Kidney (tissue), 13 donors: ENCODE measurements at regions not wholly inside any gene's neighbourhood (a gene's known extent, or its start where the extent isn't known, plus 50 kb on each side); places are given as distances from the start of the nearest gene placed in this dataset.

Experiments used
- DNase-seq, 5 donors: peaks; one replicate each; pipeline ENCODE4 v3.0.0-alpha.2; 2013 to 2020
- FAIRE-seq: peaks from 2 replicates; lab custom pipeline; 2012; peaks lifted over from hg19 to GRCh38; lab: Jason Lieb, UNC
- H3K27ac ChIP-seq, 2 donors: one replicate each; pipeline ENCODE4 v1.7.0; 2013; ENCODE audit warnings: low read depth in 2 of 2, low read length in 2 of 2, inconsistent platforms in 1 of 2
- H3K27me3 ChIP-seq: one replicate; pipeline ENCODE4 v1.7.1; 2013; ENCODE audit warnings: low read length, inconsistent platforms; ENCODE audit not compliant: control insufficient read depth, insufficient read depth
- H3K36me3 ChIP-seq, 3 donors: one replicate each; pipeline versions ENCODE4 v1.7.0 to v1.7.1; 2013; ENCODE audit warnings: low read length in 3 of 3, control low read depth in 1 of 3, inconsistent platforms in 1 of 3; ENCODE audit not compliant: insufficient read depth in 3 of 3, control insufficient read depth in 2 of 3
- H3K4me1 ChIP-seq, 3 donors: one replicate each; pipeline versions ENCODE4 v1.7.0 to v1.7.1; 2013; ENCODE audit warnings: low read length in 3 of 3, inconsistent platforms in 1 of 3, low read depth in 1 of 3; ENCODE audit not compliant: control insufficient read depth in 2 of 3, insufficient read depth in 2 of 3
- H3K4me3 ChIP-seq, 3 donors: one replicate each; pipeline versions ENCODE4 v1.7.0 to v1.8.1; 2013; ENCODE audit warnings: low read length in 3 of 3, control low read depth in 1 of 3, inconsistent platforms in 1 of 3
- H3K9ac ChIP-seq, 3 donors: one replicate each; pipeline versions ENCODE4 v1.7.0 to v1.7.1; 2013; ENCODE audit warnings: low read length in 3 of 3, control low read depth in 1 of 3, inconsistent platforms in 1 of 3
- H3K9me3 ChIP-seq, 3 donors: one replicate each; pipeline versions ENCODE4 v1.7.0 to v1.7.1; 2013; ENCODE audit warnings: low read length in 3 of 3, control low read depth in 1 of 3, inconsistent platforms in 1 of 3; ENCODE audit not compliant: control insufficient read depth in 2 of 3, insufficient read depth in 1 of 3
- CTCF ChIP-seq: IDR thresholded peaks from 3 replicates; pipeline ENCODE4 v1.5.1; 2012; ENCODE audit warnings: mild to moderate bottlenecking, moderate library complexity, borderline replicate concordance; ENCODE audit not compliant: insufficient read depth; ENCODE audit errors: extremely low read depth
- intact Hi-C: fragments of 100-400 bp; cut with DNase I; formaldehyde crosslinking; loops from one replicate; pipeline ENCODE4 v1.11.1; 2022
- donor health status: control.
- donor health status: control.
- donor health status: control.
- donor health status: control.
- donor health status: control.
- donor health status: DM: yes; HTN: yes; CAD: no.
- donor health status: Normal renal cell carcinoma (clear cell type).

- intact Hi-C loops: no loop called here
- Histone ChIP-seq H3K4me1 (peaks cover 0 to 3% (median 0%) of the 10 kb centered on the region in 3 donors), H3K4me3 (no peak overlapping the region), H3K27ac (no peak overlapping the region), H3K27me3 (no peaks in the 10 kb centered on the region), H3K9ac (no peak overlapping the region), H3K36me3 (no peaks in the 10 kb centered on the region), H3K9me3 (no peaks in the 10 kb centered on the region)
- TF ChIP-seq CTCF: no peak
- DNase-seq (no peak), FAIRE-seq (no peak)
Measured at GRCh38 chr20:10848810-10849370, 175.1 kb upstream of the JAG1 start.

DNA sequence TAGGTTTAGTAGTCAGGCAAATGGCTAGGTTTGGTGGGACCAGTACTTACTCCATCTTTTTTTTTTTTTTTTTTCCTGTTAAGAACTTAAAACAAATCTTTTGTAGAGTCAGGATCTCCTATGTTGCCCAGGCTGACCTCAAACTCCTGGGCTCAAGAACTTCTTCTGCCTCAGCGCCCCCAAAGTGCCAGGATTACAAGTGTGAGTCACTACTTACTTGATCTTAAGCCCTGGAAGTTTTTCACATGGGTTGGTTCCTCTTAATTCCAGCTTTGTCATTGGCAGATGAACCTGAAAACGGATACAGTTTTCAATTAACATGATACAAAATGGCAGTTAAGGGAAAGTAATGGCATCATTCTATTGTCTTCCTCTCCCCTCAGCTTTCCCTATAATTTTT lies 179.4 kb upstream of the JAG1 start:
- Histone ChIP-seq H3K27me3 (no peaks in the 10 kb centered on the region), H3K27ac (no peak overlapping the region), H3K4me1 (peaks cover 0 to 17% (median 3%) of the 10 kb centered on the region in 3 donors), H3K4me3 (no peak overlapping the region), H3K36me3 (no peaks in the 10 kb centered on the region), H3K9me3 (no peaks in the 10 kb centered on the region), H3K9ac (no peak overlapping the region)
- no peak for TF ChIP-seq CTCF
- FAIRE-seq: no peak
- intact Hi-C loops: no loop called here
- no peak for DNase-seq

- FAIRE-seq (no peak), DNase-seq (no peak)
- no peak overlapping the region for H3K27ac ChIP-seq
- no peak for TF ChIP-seq CTCF
- no peaks in the 10 kb centered on the region for H3K36me3 ChIP-seq
- peaks cover 0 to 17% (median 3%) of the 10 kb centered on the region in 3 donors for H3K4me1 ChIP-seq
- H3K27me3 ChIP-seq: no peaks in the 10 kb centered on the region
- H3K9ac ChIP-seq: no peak overlapping the region
- intact Hi-C loops: no loop called here
- H3K4me3 ChIP-seq: no peak overlapping the region
- no peaks in the 10 kb centered on the region for H3K9me3 ChIP-seq
Measured at GRCh38 chr20:10853731-10854130, 179.9 kb upstream of the JAG1 start.

DNA sequence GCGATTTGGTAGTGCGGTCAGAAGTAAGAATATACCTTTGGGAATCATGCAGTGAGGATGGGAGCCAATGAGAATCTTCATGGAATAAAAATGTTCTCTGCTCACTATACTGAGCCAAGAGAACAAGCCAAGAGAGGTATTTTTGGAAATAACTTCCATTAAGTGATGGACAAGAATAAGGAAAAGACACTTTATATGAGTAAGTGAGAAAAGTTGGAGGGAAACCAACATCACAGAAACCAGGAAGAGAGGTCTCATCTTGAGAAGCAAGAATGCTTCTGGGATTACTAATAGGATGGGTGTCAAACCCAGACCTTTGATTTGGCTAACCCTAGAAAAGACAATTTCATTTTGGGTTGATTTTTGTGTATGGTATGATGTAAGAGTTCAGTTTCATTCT lies 181.2 kb upstream of the JAG1 start:
- no peaks in the 10 kb centered on the region for H3K36me3 ChIP-seq
- FAIRE-seq (no peak), DNase-seq (no peak)
- no peak overlapping the region for H3K4me3 ChIP-seq
- no peak overlapping the region for H3K27ac ChIP-seq
- intact Hi-C loops: no loop called here
- no peak for TF ChIP-seq CTCF
- no peak overlapping the region for H3K9ac ChIP-seq
- H3K4me1 ChIP-seq: peaks cover 0 to 17% (median 0%) of the 10 kb centered on the region in 3 donors
- no peaks in the 10 kb centered on the region for H3K9me3 ChIP-seq
- H3K27me3 ChIP-seq: no peaks in the 10 kb centered on the region
